Gastrocnemius medialis (tissue), 4 donors: ENCODE measurements at regions not wholly inside any gene's neighbourhood (a gene's known extent, or its start where the extent isn't known, plus 50 kb on each side); places are given as distances from the start of the nearest gene placed in this dataset.

Source experiments
- POLR2A ChIP-seq, 2 donors: fragments of 450-650 bp; IDR thresholded peaks; one replicate each; pipeline ENCODE4 v1.6.1; 2017; ENCODE audit warnings: antibody characterized with exemption in 2 of 2, mild to moderate bottlenecking in 2 of 2, moderate library complexity in 2 of 2
- TF ChIP-seq, protein P1 (sequence below), 5 experiments: fragments of 450-650 bp in 3 of 5; fragments of 200-600 bp in 2 of 5; sonication (generic) in 2 of 5; IDR thresholded peaks in 4 of 5; conservative IDR thresholded peaks in 1 of 5; 1 replicate in 4 of 5; 2 replicates in 1 of 5; pipeline ENCODE4 v1.5.1; 2016 to 2019; ENCODE audit warnings: antibody characterized with exemption in 5 of 5, mild to moderate bottlenecking in 3 of 5, moderate library complexity in 3 of 5

DNA sequence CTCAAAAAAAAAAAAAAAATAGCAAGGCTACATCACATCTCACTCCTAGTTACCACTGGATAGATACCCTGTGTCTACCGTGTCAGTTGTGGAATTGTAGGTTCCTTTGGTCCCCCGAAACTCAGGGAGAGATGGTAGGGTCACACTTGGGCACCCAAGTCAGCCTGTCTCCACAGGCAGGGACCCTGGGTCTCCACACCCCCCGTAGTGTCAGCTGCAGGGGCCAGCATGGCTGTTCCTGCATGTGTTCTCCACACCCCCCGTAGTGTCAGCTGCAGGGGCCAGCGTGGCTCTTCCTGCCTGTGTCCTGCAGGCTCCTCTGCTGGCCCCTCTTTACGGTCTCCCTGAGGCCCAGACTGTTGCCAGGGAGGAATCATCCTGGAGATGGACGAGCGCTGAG, 282.1 kb downstream of the BRD1 start:
- no peak for TF ChIP-seq POLR2A (IDR thresholded peaks at IDR 0.05)
- TF ChIP-seq, protein P1, sequence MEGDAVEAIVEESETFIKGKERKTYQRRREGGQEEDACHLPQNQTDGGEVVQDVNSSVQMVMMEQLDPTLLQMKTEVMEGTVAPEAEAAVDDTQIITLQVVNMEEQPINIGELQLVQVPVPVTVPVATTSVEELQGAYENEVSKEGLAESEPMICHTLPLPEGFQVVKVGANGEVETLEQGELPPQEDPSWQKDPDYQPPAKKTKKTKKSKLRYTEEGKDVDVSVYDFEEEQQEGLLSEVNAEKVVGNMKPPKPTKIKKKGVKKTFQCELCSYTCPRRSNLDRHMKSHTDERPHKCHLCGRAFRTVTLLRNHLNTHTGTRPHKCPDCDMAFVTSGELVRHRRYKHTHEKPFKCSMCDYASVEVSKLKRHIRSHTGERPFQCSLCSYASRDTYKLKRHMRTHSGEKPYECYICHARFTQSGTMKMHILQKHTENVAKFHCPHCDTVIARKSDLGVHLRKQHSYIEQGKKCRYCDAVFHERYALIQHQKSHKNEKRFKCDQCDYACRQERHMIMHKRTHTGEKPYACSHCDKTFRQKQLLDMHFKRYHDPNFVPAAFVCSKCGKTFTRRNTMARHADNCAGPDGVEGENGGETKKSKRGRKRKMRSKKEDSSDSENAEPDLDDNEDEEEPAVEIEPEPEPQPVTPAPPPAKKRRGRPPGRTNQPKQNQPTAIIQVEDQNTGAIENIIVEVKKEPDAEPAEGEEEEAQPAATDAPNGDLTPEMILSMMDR (IDR thresholded peaks at IDR 0.05 in 4 of 5, conservative IDR thresholded peaks at IDR 0.05 in 1 of 5) = no peak
